HG02981 (cell line): ENCODE measurements at regions not wholly inside any gene's neighbourhood (a gene's known extent, or its start where the extent isn't known, plus 50 kb on each side); places are given as distances from the start of the nearest gene placed in this dataset.

Experiments
- ATAC-seq: cut with Tn5 transposase; IDR thresholded peaks from one replicate; pipeline ENCODE4 v1.9.1; 2021; ENCODE audit warnings: mild to moderate bottlenecking, moderate library complexity; ENCODE audit not compliant: unreplicated experiment

GRCh38 chr10:10826125-10826524 lies 191.5 kb upstream of the CELF2 start:
- ATAC-seq = no peak

GRCh38 chr10:10828623-10829022 lies 189.0 kb upstream of the CELF2 start:
- ATAC-seq = no peak

- ATAC-seq = no peak
Observed at GRCh38 chr10:10829576-10829975, 188.1 kb upstream of the CELF2 start.

GRCh38 chr10:10830293-10830986 lies 187.2 kb upstream of the CELF2 start:
- ATAC-seq = no peak

- ATAC-seq = no peak
Observed at GRCh38 chr10:10831085-10831484, 186.6 kb upstream of the CELF2 start.

GRCh38 chr10:10833955-10834354 lies 183.7 kb upstream of the CELF2 start:
- ATAC-seq = no peak

GRCh38 chr10:10844251-10844650 lies 173.4 kb upstream of the CELF2 start:
- ATAC-seq = no peak

GRCh38 chr10:10845185-10845584 lies 172.5 kb upstream of the CELF2 start:
- no peak for ATAC-seq

GRCh38 chr10:10845826-10846503 lies 171.7 kb upstream of the CELF2 start:
- ATAC-seq = no peak

GRCh38 chr10:10846504-10846900 lies 171.2 kb upstream of the CELF2 start:
- ATAC-seq = no peak

GRCh38 chr10:10847387-10847786 lies 170.3 kb upstream of the CELF2 start:
- ATAC-seq = no peak

- ATAC-seq = no peak
Observed at GRCh38 chr10:10848488-10849111, 169.1 kb upstream of the CELF2 start.

GRCh38 chr10:10849306-10849705 lies 168.4 kb upstream of the CELF2 start:
- ATAC-seq = no peak

GRCh38 chr10:10850214-10850613 lies 167.5 kb upstream of the CELF2 start:
- no peak for ATAC-seq

GRCh38 chr10:10852464-10852863 lies 165.2 kb upstream of the CELF2 start:
- no peak for ATAC-seq

GRCh38 chr10:10853954-10854353 lies 163.7 kb upstream of the CELF2 start:
- no peak for ATAC-seq

- ATAC-seq = peak; percentile 15
Observed at GRCh38 chr10:10854725-10855124, 162.9 kb upstream of the CELF2 start.

- ATAC-seq = peak; percentile 54
Observed at GRCh38 chr10:10855151-10855581, 162.5 kb upstream of the CELF2 start.

GRCh38 chr10:10860455-10860976 lies 157.2 kb upstream of the CELF2 start:
- no peak for ATAC-seq

GRCh38 chr10:10865303-10865702 lies 152.4 kb upstream of the CELF2 start:
- no peak for ATAC-seq

- ATAC-seq = no peak
Observed at GRCh38 chr10:10865913-10866312, 151.8 kb upstream of the CELF2 start.

GRCh38 chr10:10869592-10869991 lies 148.1 kb upstream of the CELF2 start:
- ATAC-seq = peak; percentile 67
